ENCODE measurements at regions not wholly inside any gene's neighbourhood (a gene's known extent, or its start where the extent isn't known, plus 50 kb on each side); places are given as distances from the start of the nearest gene placed in this dataset.

- TF ChIP-seq POLR2AphosphoS5 (IDR thresholded peaks at IDR 0.05; ENCODE audit: insufficient read depth in 1 of 2, low read depth in 1 of 2), result no peak
- TF ChIP-seq, protein P1, sequence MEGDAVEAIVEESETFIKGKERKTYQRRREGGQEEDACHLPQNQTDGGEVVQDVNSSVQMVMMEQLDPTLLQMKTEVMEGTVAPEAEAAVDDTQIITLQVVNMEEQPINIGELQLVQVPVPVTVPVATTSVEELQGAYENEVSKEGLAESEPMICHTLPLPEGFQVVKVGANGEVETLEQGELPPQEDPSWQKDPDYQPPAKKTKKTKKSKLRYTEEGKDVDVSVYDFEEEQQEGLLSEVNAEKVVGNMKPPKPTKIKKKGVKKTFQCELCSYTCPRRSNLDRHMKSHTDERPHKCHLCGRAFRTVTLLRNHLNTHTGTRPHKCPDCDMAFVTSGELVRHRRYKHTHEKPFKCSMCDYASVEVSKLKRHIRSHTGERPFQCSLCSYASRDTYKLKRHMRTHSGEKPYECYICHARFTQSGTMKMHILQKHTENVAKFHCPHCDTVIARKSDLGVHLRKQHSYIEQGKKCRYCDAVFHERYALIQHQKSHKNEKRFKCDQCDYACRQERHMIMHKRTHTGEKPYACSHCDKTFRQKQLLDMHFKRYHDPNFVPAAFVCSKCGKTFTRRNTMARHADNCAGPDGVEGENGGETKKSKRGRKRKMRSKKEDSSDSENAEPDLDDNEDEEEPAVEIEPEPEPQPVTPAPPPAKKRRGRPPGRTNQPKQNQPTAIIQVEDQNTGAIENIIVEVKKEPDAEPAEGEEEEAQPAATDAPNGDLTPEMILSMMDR (IDR thresholded peaks at IDR 0.05), result no peak
Measured at GRCh38 chr1:38724160-38725131, 135.1 kb downstream of the RRAGC start.

Data from vagina (tissue), 2 donors.